Peyer's patch (tissue), 4 donors: ENCODE measurements at regions not wholly inside any gene's neighbourhood (a gene's known extent, or its start where the extent isn't known, plus 50 kb on each side); places are given as distances from the start of the nearest gene placed in this dataset.

Experiments
- POLR2A ChIP-seq, 2 donors: fragments of 450-650 bp; IDR thresholded peaks; one replicate each; pipeline ENCODE4 v1.5.1; 2017; ENCODE audit warnings: antibody characterized with exemption in 2 of 2, mild to moderate bottlenecking in 2 of 2, moderate library complexity in 2 of 2
- TF ChIP-seq, protein P1 (sequence below), 6 experiments: fragments of 450-650 bp in 4 of 6; fragments of 200-600 bp in 2 of 6; sonication (generic) in 1 of 6; IDR thresholded peaks; one replicate each; pipeline ENCODE4 v1.5.1; 2017 to 2019; ENCODE audit warnings: antibody characterized with exemption in 6 of 6, mild to moderate bottlenecking in 3 of 6, moderate library complexity in 1 of 6

DNA sequence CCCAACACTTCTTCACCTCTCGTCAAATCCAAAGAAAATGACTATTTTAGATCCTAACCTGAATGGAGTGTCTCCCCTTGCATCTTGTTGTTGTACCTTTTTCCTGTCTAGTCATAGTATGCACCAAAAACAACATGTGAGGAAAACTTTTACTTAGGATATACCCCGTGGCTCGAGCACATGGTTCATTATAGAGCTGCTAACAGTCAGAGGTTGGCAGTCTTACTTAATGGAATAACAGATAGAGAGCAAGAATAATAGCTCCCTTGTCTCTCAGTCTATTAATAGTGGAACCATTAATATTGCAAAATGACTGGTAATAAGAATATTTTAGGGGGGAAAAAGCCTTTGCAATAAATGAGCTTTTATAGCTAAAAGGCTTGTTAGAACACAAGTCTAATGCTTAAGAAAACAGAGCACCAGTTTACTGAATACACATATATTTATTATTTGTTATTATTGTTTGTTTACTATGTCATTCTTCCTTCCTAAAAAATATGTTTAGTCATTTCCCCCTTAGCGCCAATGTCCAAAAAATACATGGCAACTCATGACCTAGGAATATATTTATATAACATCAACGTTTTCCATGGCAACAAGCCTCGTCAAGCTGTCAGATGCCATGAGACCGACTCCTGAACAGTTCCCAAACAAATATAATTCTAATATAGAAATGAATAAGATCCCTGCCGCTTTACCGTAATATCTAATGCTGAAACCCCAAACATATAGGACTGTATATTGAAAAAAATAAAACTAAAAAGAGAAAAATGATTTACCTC is 592.4 kb downstream of the SOX5 start:
- no peak for TF ChIP-seq POLR2A (IDR thresholded peaks at IDR 0.05)
- TF ChIP-seq, protein P1, sequence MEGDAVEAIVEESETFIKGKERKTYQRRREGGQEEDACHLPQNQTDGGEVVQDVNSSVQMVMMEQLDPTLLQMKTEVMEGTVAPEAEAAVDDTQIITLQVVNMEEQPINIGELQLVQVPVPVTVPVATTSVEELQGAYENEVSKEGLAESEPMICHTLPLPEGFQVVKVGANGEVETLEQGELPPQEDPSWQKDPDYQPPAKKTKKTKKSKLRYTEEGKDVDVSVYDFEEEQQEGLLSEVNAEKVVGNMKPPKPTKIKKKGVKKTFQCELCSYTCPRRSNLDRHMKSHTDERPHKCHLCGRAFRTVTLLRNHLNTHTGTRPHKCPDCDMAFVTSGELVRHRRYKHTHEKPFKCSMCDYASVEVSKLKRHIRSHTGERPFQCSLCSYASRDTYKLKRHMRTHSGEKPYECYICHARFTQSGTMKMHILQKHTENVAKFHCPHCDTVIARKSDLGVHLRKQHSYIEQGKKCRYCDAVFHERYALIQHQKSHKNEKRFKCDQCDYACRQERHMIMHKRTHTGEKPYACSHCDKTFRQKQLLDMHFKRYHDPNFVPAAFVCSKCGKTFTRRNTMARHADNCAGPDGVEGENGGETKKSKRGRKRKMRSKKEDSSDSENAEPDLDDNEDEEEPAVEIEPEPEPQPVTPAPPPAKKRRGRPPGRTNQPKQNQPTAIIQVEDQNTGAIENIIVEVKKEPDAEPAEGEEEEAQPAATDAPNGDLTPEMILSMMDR (IDR thresholded peaks at IDR 0.05): no peak
